ENCODE measurements at regions not wholly inside any gene's neighbourhood (a gene's known extent, or its start where the extent isn't known, plus 50 kb on each side); places are given as distances from the start of the nearest gene placed in this dataset.

GRCh38 chr20:43322851-43323250, 133.1 kb upstream of the PTPRT start:
- TF ChIP-seq CTCF (IDR thresholded peaks at IDR 0.05 in 4 of 5, conservative IDR thresholded peaks at IDR 0.05 in 1 of 5): no peak
- TF ChIP-seq POLR2A (IDR thresholded peaks at IDR 0.05): no peak
